GM19463 (cell line): ENCODE measurements at regions not wholly inside any gene's neighbourhood (a gene's known extent, or its start where the extent isn't known, plus 50 kb on each side); places are given as distances from the start of the nearest gene placed in this dataset.
"Not testable (repeated sequence)": the region's sequence is repeated elsewhere in the genome, so short reads cannot be mapped to it uniquely, and the experiment has no call there.

Experiments
- ATAC-seq: cut with Tn5 transposase; IDR thresholded peaks from one replicate; pipeline ENCODE4 v1.9.1; 2021; ENCODE audit warnings: mild to moderate bottlenecking, moderate library complexity; ENCODE audit not compliant: unreplicated experiment

DNA sequence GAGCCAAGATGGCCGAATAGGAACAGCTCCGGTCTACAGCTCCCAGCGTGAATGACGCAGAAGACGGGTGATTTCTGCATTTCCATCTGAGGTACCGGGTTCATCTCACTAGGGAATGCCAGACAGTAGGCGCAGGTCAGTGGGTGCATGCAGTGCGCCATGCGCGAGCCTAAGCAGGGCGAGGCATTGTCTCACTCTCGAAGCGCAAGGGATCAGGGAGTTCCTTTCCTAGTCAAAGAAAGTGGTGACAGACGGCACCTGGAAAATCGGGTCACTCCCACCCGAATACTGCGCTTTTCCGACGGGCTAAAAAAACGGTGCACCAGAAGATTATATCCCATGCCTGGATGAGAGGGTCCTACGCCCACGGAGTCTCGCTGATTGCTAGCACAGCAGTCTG is 600.1 kb downstream of the PRR16 start:
- ATAC-seq, result not testable (repeated sequence)

GRCh38 chr5:121086671-121087070 is 622.6 kb downstream of the PRR16 start:
- no peak for ATAC-seq

DNA sequence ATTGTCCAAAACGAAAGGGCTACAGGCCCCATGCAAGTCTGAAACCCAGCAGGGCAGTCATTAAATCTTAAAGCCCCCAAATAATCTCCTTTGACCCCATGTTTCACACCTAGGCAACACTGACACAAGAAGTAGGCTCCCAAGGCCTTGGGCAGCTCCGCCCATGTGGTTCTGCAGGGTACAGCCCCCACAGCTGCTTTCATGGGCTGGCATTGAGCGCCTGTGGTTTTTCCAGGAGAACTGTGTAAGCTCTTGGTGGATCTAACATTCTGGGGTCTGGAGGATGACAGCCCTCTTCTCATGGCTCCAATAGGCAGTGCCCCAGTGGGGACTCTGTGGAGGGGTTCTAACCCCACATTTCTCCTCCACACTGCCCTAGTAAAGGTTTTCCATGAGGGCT is 623.5 kb downstream of the PRR16 start:
- no peak for ATAC-seq

- ATAC-seq, result no peak
Observed at GRCh38 chr5:121088341-121088740, 624.2 kb downstream of the PRR16 start.

DNA sequence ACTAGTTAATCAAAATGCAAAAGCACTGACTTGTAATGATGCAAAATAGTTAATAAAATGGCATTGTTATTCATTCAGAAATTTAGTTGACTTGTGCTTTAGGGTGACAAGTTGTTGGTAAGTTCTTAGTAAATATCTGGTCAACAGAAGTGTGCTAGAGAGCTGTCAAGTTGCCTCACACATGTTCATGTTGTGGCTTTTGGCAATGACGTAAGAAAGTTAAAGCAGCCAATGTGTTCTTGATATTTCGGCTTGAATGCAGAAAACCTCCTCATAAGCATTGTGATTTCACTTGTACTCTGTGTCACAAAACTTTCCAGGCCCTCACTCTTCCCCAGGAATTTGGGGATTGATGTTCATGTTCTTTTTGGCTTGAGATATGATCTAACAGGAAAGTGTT is 626.7 kb downstream of the PRR16 start:
- ATAC-seq, result no peak

GRCh38 chr5:121100931-121101330 is 636.8 kb downstream of the PRR16 start:
- ATAC-seq, result no peak

- no peak for ATAC-seq
Observed at GRCh38 chr5:121105921-121106320, 641.8 kb downstream of the PRR16 start.

DNA sequence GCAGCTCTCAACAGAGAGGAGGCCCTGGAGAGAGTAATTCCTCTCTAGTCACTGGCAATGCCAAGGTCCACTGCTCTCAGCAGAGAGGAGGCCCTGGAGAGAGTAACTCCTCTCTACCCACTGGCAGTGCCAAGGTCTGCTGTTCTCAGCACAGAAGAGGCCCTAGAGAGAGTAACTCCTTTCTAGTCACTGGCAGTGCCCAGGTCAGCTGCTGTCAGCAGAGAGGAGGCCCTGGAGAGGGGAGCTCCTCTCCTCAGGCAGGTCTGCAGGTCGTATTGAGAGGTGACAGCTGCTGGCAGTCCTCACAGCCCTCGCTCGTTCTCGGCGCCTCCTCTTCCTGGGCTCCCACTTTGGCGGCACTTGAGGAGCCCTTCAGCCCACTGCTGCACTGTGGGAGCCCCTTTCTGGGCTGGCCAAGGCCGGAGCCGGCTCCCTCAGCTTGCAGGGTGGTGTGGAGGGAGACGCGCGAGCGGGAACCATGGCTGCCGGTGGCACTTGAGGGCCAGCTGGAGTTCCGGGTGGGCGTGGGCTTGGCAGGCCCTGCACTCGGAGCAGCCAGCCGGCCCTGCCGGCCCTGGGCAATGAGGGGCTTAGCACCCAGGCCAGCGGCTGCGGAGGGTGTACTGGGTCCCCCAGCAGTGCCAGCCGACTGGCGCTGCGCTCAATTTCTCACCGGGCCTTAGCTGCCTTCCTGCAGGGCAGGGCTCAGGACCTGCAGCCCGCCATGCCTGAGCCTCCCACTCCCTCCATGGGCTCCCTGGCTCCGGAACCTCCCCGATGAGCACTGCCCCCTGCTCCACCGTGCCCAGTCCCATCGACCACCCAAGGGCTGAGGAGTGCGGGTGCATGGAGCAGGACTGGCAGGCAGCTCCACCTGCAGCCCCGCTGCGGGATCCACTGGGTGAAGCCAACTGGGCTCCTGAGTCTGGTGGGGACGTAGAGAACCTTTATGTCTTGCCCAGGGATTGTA is 642.9 kb downstream of the PRR16 start:
- not testable (repeated sequence) for ATAC-seq

DNA sequence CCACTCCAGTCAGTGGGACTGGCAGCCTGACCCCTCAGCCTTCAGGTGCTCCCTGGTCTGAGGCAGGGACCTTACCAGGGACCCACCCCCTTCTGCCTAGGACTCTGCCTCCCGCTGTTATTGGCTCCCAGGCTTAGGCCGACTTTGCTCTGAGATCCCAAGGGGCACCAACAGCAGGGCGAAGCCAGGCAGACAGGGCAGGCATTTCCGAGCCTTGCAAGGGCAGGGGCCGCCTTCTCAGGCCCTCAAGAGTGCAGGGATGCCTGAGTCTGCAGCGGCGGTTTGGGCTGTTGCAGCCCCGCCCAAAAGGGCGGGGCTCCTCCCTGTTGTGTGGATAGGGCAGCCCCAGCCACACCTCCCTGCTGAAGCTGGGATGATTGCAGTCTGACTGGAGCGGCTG is 644.6 kb downstream of the PRR16 start:
- no peak for ATAC-seq

GRCh38 chr5:121109817-121110216 is 645.7 kb downstream of the PRR16 start:
- ATAC-seq, result no peak

DNA sequence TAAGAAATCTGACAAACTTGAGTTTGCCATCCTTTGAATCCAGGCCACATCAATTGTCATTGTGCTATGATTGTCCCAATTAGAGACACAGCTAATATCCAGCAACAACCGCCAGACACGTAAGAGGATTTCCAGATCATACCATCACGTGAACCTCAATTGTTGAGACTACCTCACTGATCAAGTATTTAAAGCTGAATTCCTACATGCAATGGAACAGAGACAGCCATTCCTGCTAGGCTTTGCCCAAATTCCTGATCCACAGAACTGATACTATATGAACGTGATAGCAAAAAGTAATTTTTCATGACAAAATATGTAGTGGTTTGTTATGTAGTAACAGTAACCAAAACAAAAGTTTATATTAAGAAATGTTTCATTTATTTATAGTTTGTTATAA is 657.7 kb downstream of the PRR16 start:
- ATAC-seq, result no peak

DNA sequence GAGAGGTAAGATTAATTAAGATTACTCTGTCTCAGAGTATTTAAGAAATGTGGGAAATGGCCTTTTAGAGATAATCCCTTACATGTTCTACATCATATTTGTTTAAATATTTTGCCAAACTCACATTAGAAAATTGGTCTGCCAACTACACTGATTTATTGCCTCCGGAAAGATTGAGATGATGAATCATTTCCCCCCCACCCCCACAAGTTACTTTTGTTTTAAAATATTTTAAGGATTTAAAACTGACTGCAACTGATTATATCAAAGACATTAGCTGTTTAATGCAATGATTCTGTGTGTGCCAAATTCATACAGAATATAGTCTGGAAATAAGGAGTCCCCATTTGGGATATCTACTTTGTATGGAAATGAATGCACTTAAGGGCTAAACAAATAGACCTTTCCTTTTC is 674.4 kb downstream of the PRR16 start:
- ATAC-seq, result no peak

GRCh38 chr5:121138952-121139351 is 674.9 kb downstream of the PRR16 start:
- no peak for ATAC-seq

DNA sequence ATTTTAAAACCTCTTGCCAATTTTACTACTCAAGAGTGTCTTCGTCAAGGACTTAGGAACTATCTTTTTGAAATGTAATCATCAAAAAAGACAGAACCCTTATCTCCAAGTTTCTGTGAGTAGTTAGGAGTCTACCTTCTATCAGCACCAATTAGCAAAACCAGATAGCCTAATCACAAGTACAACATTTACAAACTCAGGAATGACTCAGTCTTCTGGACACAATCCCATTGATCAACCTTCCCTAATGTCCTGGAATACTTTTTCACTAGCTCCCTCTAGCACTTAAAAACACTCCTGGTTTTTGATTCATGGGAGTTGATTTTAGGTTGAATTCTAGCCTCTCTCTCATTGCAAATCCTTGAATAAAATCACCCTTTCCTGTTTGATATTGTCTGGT is 680.7 kb downstream of the PRR16 start:
- no peak for ATAC-seq

- no peak for ATAC-seq
Observed at GRCh38 chr5:121151534-121151933, 687.4 kb downstream of the PRR16 start.

DNA sequence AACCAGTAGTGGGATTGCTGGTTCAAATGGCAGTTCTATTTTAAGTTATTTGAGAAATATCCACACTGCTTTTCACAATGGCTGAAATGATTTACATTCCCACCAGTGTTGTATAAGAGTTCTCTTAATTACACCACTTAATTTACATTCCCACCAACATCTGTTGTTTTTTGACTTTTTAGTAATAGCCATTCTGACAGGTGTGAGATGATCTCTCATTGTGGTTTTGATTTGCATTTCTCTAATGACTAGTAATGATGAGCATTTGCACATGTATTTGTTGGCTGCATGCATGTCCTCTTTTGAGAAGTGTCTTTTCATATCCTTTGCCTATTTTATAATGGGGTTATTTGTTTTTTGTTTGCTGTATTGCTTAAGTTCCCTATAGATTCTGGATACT is 688.3 kb downstream of the PRR16 start:
- peak; percentile 74 for ATAC-seq

GRCh38 chr5:121156565-121156964 is 692.5 kb downstream of the PRR16 start:
- no peak for ATAC-seq

- no peak for ATAC-seq
Observed at GRCh38 chr5:121158451-121158850, 693.2 kb upstream of the FTMT start.

GRCh38 chr5:121160591-121160990 is 691.1 kb upstream of the FTMT start:
- no peak for ATAC-seq

DNA sequence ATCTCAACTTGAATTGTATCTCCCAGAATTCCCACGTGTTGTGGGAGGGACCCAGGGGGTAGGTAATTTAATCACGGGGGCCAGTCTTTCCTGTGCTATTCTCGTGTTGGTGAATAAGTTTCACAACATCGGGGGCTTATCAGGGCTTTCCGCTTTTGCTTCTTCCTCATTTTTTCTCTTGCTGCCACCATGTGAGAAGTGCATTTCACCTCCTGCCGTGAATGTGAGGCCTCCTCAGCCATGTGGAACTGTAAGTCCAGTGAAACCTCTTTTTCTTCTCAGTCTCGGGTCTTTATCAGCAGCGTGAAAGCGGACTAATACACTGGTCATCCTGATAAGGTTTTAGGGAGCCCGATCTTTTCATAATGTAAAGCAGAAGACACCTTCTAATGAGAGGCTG is 687.0 kb upstream of the FTMT start:
- ATAC-seq, result no peak

DNA sequence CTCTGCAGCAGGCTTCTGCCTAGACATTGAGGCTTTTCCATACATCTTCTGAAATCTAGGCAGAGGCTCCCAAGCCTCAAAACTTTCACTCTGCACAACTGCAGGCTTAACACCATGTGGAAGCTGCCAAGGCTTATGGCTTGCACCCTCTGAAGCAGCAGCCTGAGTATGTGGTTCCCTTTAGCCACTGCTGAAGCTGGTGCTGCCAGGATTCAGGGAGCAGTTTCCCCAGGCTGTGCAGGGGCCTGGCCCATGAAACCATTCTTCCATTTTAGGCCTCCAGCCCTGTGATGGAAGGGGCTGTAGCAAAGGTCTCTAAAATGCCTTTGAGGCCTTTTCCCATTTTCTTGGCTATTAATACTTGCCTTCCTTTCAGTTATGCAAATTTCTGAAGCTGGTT is 680.3 kb upstream of the FTMT start:
- ATAC-seq, result no peak

- no peak for ATAC-seq
Observed at GRCh38 chr5:121171834-121172233, 679.8 kb upstream of the FTMT start.

GRCh38 chr5:121174351-121174750 is 677.3 kb upstream of the FTMT start:
- no peak for ATAC-seq
